ENCODE measurements at regions not wholly inside any gene's neighbourhood (a gene's known extent, or its start where the extent isn't known, plus 50 kb on each side); places are given as distances from the start of the nearest gene placed in this dataset.
"Not testable (repeated sequence)": the region's sequence is repeated elsewhere in the genome, so short reads cannot be mapped to it uniquely, and the experiment has no call there.

GRCh38 chr18:42486271-42486670, 531.2 kb downstream of the PIK3C3 start:
- no peak for DNase-seq

DNA sequence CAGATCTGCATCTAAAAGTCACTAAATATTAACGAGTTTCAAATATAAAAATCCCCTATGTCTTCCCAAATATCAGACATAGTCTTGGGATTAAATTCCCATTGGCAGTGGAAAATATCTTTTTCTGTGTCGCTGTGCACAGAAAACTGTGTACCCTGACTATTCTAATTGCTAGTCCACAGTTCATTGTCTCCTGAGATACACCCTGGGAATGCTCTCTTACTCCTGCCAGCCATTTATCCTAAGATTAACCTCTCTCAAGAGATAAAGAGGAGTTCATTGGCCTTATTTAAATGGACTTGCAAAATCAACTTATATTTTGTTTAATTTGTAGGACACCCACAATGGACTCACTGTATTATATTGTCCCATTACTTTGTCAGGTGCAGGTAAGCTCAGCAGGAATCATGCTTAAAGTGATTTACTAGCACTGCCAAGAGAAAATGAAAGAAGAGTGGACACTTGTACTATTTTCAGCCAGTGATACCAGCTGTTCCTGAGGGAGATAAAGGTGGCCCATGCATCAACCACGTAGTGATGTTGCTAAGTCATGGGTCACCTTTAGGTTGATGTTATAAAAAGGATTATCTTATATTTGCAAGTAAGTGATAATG, 553.8 kb downstream of the PIK3C3 start:
- DNase-seq, result no peak

GRCh38 chr18:42509750-42510415, 554.8 kb downstream of the PIK3C3 start:
- DNase-seq, result no peak

DNA sequence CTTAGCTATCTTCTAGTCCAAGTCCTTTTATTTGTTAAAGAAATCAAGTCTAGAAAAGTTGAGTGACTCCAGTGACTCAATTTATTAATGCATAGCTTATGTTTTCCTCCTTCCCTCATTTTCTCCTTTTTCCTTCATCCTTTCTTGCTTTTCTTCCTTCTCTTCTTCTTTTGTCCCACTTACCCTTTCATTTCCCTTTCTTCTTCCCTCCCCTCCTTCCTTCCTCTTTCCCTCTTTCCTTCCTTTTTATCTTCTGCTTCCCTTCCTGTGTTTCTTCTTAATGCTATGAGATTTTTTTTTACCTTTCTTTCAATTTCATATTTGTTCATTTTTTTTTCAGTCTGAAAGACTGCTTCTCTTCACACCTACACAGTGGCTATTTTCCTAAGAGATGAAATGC, 555.5 kb downstream of the PIK3C3 start:
- no peak for DNase-seq

- DNase-seq, result no peak
Observed at GRCh38 chr18:42513441-42513840, 558.4 kb downstream of the PIK3C3 start.

GRCh38 chr18:42514512-42514911, 559.5 kb downstream of the PIK3C3 start:
- no peak for DNase-seq

GRCh38 chr18:42517896-42518295, 562.9 kb downstream of the PIK3C3 start:
- no peak for DNase-seq

- not testable (repeated sequence) for DNase-seq
Observed at GRCh38 chr18:42518331-42518730, 563.3 kb downstream of the PIK3C3 start.

DNA sequence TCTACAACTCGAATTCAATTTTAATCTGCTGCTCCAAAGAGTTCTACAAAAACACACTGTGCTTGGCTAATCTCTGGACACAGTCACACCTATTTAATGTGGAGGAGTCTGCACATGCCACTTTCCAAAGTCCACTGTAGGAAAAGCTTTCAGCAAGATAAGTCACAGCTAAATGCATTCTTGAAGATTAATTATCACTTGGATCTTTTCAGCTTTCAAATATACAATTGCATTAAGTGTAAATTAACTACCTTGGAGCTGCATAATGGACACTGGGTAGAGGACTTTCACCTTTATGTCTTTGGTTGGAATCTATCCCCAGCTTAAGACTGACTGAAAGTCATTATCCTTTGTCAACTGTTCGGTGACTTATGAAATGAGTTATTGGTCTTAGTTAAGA, 565.1 kb downstream of the PIK3C3 start:
- DNase-seq, result no peak

- no peak for DNase-seq
Observed at GRCh38 chr18:42525905-42526304, 570.9 kb downstream of the PIK3C3 start.

GRCh38 chr18:42527766-42528165, 572.7 kb downstream of the PIK3C3 start:
- no peak for DNase-seq

DNA sequence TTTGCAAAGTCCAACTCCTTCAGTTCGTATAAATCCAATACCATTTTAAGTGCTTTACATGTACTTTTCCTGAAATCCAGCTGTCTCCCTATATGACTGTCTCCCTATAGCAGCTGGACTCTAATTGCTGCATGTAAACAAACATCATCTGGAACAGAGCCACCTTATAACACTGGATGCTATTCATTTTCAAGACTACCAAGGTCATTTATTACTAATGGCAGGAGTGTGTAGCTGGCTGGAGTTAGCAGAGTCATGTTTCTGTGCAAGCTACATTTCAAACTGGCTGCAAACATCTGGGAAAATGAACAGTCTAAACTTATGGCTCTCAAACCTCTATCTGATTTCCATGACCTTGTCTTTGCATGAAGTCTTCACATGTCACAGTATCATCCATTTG, 575.2 kb downstream of the PIK3C3 start:
- no peak for DNase-seq

DNA sequence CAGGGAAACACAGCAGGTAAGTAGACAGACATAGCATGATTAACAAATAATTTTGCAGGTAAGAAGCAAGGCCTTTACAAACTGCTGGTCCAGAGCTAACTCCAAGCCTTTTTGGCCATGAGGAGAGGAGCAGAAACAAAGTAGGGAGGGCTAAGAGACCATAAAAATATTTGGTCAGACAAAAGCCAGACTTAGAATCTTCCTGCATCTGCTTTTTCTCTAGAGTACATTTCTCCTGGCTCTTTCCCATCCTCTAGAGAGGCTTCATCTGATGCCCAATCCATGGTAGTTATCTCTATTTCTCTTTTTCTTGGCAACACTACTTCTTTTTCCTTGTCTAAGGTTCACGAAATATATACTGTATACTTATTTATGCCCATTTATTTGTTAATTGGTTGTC, 577.1 kb downstream of the PIK3C3 start:
- no peak for DNase-seq

DNA sequence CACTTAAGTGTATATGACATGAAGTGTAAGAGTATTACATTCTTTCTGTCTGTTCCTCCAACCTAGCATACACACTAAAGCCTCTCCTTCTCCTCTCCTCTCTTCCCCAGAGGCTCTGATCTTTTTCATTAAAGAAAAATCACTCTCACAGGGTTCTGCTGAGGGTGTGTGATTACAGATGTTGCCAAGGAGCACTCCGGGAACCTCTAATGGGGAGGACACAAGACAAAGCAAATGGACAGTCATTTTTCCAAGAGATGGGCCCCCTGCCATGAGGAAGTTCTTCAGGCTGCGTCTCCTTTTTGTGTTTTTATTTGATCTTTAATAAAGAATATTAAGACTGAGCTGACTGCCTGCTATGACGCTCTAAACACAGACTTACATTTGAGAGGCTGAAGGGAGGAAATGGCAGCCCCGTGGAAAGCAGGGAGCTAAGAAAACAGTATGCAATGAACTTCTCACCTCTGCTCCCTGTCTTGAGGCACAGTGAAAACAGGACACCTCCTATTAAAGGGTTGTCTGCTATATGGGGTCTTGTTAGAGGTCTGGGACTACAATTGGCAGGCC, 578.1 kb downstream of the PIK3C3 start:
- DNase-seq, result no peak

DNA sequence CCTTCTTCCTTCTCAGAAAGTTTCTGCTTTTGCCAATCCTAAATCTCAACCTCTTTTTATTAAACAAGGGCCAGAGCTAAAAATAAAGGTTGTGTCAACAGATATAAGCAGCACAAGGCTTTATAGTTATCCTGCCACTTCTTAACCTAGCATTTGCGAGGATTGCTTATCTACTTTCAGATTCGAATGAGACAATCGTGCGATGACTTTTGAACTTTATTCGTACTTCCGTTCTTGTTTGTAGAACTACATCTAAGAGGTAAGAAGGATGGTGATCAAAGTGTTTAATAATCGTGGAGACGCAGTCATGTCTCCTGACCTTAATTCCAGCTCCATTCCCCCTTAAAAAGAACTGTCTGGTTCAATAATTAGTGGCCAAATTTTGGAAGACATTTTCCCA, 578.6 kb downstream of the PIK3C3 start:
- DNase-seq, result no peak

DNA sequence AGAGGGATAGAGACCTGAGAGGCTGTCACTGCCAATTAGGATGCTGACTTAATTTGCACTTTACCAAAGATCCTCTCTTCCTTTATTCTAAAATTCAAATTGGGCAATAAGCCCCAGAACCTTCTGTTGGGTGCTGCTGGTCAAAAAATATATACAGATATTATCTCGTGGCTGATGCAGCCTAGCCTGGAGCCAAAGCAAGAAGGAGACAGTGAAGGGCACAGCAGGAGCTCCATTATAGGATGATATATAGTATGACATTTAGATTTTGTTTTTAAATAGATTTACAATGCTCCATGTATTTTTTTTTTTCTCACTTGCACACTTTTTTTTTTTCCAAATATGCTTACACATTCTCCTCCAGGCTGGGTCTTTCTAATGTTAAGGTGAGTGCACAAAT, 579.3 kb downstream of the PIK3C3 start:
- DNase-seq, result no peak

- DNase-seq, result no peak
Observed at GRCh38 chr18:42536442-42536841, 579.0 kb downstream of the RIT2 start.

DNA sequence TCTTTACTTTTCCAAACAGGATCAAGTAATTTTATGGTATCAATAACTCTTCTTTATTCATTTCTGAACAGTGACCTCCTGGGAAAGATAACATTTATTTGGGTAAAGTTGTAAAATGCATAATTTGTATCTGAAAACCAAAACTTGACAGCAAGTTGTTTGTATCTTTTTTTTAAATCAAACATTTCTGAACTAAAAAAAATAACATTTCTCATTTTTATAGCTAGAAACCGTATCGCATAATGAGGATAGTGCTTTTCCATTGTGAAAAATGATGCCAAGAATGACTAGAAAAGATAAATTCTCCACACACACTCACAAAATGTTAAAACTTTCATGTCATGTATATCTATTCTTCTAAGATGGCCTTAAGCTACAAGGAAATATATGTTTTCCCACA, 578.2 kb downstream of the RIT2 start:
- no peak for DNase-seq

GRCh38 chr18:42544901-42545300, 570.6 kb downstream of the RIT2 start:
- no peak for DNase-seq

DNA sequence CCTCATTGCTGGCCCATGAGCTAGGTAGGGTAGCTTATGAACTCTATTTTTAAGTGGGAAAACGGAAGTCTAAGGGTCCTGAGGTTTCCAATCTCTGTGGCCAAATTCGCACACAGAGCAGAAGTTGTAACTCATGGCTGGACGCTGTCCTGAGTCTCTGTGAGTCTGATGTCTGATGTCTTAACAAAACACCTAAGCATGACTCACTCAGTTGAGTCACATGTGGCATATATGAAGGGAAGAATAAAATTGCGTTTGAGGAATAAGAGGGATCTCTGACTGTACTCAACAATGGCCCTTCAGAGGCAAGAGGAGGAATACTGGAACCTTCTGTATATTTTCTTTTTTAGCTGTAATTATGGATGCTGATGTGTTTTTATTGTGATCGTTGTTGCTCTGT, 569.7 kb downstream of the RIT2 start:
- no peak for DNase-seq

DNA sequence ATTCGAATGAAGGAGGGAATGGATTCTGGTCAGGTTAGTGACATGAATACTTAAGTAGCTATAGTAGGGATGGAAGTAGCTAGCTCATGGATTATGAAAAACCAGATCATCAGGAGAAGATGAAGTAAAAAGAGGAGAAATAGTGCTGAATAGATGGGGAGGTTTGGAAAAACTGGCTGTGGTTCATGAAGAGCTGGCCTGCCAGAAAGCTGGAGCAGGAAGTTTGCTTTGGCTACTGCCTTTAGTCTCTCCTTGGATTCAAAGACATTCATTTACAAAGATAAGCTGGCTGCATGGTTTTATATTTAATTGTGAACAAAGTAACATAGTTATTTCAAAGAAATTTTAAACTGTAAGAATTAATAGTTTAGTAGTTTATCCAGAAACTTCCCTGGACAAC, 567.0 kb downstream of the RIT2 start:
- no peak for DNase-seq

- no peak for DNase-seq
Observed at GRCh38 chr18:42549596-42549995, 565.9 kb downstream of the RIT2 start.

DNA sequence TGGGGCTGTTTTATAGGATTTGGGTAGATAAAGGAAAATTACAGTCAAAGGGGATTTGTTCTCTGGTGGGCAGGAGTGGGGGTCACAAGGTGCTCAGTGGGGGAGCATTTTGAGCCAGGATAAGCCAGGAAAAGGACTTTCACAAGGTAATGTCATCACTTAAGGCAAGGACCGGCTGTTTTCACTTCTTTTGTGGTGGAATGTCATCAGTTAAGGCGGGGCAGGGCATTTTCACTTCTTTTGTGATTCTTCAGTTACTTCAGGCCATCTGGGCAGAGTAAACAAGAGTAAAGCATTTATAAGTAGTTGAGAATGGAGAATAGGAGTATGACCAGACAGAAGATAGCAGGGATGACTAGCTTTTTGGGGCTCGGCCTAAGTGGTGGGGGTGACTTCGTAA, 562.9 kb downstream of the RIT2 start:
- DNase-seq, result not testable (repeated sequence)

- DNase-seq, result no peak
Observed at GRCh38 chr18:42559069-42559690, 556.3 kb downstream of the RIT2 start.
